ENCODE measurements at regions not wholly inside any gene's neighbourhood (a gene's known extent, or its start where the extent isn't known, plus 50 kb on each side); places are given as distances from the start of the nearest gene placed in this dataset.
"Not testable (repeated sequence)": the region's sequence is repeated elsewhere in the genome, so short reads cannot be mapped to it uniquely, and the experiment has no call there.

DNA sequence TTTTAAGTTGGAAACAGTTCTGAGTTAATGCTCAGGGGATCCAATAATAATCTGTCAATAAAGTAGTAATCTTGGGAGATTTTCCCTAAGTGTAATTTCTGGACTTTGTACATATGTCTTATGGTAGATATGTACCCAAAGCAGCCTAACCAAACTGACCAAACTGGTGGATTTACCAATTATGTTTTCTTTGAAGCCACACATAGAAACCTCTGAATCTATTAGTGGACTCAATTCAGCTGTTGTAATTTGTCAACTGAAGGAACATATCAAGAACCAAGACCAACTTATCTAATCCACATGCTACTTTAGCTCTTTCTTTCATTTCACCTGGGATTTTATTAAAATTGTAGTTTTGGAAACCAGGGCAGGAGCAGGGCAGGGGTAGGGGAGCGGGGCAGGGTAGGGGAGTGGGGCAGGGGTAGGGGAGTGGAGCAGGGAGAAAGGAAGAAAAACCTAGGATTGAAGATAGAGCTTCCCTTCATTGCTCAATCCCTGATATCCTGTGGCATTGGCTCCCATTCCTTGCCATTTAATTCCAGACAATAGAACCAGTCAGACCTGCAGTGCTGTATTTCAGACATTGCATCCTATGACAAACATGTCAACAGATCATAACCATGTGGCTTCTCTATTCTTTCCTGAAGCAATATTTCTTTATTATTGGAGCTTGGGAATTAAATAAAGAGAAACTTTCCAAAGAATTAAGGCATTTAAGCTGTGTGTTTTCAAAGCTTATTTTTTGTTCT lies 101.8 kb downstream of the NFKBIZ start:
- DNase-seq, result no peak

DNA sequence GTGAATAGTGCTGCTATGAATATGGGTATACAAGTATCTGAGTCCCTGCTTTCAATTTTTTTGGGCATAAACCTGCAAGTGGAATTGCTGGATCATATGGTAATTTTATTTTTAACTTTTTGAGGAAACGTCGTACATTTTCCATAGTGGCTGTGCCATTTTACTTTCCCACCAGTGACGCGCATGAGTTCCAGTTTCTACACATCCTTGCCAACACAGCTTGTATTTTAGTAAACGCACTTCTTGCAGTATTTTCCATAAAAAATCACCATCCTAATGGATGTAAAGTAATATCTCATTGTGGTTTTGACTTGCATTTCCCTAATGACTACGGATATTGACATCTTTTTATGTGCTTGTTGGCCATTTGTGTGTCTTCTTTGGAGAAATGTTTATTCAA lies 105.0 kb downstream of the NFKBIZ start:
- DNase-seq, result no peak

DNA sequence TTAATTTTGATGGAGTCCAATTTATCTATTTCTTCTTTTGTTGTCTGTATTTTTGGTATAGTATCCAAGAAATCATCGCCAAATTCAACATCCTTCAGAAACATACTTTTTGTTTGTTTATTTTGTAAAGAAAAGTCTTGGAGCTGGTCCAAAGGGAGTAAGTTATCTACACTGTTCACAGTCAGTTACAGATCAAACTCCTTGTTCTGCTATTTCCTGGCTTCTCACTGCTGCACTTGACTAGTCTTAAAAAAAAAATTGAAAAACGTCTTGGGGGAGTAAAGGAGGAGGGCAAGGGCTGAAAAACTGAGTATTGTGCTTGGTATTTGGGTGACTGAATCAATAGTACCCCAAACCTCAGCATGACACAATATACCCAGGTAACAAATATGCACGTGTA lies 105.6 kb downstream of the NFKBIZ start:
- DNase-seq, result no peak

DNA sequence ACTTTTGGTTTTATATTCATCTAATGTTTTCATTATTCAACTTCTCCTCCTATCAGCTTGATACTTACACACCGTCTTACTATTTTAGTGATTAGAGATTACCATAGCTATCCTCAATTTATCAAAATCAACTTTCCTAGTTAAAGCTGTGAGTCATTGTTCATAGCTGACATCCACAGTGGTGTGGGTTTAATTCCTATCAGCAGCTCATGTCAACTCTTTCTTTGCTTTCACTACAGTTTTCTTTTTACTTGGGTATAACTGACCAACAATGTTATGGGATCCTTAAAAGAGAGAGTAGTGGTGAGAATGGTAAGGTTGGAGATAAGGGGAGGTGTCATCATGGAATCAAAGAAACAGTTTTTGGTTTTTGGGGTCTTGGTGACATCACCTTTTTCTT lies 112.7 kb downstream of the NFKBIZ start:
- DNase-seq, result no peak

DNA sequence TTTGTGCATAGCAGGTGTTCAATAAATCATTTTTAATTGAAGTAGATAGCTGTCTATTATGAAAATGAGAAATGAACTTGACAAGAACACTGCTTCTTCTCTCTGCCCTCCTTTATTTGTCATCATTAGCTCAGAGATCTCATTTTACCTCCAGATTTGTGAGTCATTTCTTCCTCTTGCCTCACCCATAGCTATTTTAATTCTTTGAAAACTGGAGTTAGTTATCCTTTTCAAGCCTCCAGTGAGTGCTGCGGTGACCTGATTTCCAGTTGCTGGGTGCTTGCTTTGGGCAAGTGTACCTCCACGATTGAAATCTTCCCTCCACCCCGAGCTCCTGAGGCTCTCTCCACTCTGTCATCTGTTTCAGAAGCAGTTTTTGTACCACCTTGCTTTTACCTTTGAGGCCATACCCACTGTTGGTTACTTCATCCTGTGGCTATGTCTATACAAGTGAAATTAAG lies 114.6 kb downstream of the NFKBIZ start:
- DNase-seq, result no peak

DNA sequence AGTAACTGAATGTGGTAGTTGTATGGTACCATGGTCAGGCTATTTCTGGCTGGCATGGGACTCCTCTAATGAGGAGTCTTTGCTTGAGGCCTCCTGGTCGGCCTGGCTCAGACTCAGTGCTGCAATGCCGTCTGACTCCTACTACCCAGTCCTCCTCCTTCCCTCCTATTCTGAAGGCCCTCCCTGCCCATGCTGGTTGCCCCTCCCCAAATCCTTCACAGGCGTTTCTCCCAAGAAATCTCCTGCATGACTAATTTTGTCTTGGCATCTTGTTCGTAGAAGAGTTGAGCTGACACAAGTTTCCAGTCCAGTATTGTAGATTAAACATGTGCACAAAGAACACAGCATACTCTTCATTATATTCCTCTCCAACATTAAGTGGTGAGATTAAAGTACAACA lies 115.5 kb downstream of the NFKBIZ start:
- DNase-seq, result no peak

DNA sequence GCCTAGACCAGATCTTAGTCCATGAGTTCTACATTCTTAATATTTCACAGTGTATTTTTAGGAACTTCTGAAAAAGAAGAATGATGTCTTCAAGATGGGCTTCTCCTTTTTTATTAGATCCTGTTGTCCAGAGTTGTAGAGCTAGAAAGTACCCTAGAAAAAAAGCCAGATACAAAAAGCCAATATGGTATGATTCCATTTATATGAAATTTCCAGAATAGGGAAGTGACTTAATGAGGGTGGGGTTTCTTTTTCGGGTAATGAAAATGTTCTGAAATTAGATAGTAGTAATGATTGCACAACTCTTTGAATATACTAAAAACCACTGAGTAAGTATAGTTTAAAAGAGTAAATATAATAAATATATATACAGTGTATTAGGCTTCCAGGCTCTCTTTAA lies 116.9 kb downstream of the NFKBIZ start:
- DNase-seq, result no peak

DNA sequence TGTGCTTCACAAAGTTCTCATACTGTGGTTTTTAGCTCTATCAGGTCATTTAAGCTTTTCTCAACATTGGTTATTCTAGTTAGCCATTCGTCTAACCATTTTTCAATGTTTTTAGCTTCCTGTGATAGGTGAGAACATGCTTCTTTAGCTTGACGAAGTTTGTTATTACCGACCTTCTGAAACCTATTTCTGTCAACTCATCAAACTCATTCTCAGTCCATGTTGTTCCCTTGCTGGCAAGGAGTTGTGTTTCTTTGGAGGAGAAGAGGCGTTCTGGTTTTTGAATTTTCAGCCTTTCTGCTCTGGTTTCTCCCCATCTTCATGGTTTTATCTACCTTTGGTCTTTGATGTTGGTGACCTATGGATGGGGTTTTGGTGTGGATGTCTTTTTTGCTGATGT lies 120.9 kb downstream of the NFKBIZ start:
- no peak for DNase-seq

DNA sequence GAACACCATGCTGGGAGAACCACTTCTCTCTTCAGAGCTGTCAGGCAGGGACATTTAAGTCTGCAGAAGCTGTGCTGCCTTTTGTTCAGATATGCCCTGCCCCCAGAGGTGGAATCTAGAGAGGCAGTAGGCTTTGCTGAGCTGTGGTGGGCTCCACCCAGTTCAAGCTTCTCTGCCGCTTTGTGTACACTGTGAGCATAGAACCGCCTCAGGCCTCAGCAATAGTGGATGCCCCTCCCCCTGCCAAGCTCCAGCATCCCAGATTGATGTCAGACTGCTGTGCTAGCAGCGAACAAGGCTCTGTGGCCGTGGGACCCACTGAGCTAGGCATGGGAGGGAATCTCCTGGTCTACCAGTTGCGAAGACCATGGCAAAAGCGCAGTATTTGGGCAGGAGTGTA lies 121.6 kb downstream of the NFKBIZ start:
- DNase-seq, result no peak

DNA sequence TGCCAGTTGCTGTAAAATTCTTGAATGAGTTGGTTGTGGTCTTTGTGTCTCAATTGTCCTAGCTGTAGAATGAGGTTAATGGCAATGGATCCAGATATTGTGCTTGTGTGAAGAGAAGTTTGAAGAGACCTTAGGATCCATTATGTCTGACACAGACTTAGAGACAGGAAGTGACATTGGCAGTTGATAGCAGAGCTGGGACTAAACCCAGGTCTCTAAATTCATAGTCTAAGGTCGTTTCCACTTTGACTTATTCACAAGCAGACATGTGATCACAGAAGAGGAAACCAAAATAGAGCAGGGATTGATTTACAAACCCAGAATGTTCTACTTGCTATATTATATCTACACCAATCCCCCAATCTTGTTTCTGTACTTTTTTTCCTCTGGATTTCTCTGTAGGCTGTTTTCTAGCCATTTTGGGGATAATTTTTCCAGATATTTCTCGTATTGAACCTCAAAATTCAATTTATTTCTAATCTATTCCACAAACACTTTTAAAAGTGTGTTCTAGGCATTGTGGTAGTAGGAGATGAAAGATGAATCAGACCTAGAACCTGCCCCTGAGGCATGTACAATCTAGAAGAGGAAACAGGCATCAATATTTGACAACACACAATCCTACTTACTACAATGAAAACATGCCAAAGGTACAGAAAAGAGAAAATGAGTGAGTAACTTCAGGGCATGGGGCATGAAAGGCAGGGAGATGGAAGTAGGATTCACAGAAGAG lies 123.3 kb downstream of the NFKBIZ start:
- DNase-seq, result no peak

DNA sequence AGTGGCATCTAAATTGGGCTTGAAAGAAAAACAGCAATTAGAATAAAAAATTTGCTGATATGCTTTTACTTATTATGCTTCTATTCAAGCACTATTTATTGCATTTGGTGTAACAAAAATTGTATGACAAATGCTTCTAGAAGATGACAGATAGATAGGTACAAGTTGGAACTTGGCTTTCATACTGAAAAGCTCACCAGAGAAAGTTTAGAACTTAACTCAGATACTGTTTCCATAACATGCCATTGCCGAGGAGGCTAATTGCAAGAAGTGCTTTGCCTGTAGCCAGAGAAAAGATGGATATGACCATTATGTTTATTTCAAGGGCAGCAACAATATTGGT lies 123.8 kb downstream of the NFKBIZ start:
- no peak for DNase-seq

DNA sequence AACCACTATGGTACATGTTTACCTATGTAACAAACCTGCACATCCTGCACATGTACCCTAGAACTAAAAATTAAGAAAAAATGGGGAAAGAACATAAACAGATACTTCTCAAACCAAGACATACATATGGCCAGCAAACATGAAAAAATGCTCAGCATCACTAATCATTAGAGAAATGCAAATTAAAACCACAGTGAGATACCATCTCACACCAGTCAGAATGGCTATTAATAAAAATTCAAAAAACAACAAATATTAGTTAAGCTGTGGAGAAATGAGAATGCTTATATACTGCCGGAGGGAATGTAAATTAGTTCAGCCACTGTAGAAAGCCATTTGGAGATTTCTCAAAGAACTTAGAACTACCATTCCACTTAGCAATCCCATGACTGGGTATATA lies 126.1 kb downstream of the NFKBIZ start:
- DNase-seq, result not testable (repeated sequence)

DNA sequence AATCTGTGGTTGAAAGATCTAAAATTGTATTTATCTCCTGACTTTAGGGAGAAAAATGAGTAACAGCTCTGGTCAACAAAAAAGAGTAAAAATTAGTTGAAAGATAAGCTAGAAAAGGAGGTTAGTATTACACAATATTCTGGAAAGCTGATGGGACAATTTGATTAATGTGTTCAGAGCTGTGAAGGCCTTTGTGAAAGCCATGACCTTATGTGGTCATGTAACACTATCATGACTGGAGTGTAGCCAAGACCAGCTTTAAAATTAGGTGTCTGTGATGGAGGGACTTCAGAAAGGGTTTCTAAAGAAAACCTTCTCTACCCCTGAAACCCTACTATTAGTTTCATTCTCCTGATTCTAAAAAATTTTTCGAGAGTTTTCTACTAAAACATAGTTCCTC lies 127.2 kb downstream of the NFKBIZ start:
- DNase-seq, result no peak

DNA sequence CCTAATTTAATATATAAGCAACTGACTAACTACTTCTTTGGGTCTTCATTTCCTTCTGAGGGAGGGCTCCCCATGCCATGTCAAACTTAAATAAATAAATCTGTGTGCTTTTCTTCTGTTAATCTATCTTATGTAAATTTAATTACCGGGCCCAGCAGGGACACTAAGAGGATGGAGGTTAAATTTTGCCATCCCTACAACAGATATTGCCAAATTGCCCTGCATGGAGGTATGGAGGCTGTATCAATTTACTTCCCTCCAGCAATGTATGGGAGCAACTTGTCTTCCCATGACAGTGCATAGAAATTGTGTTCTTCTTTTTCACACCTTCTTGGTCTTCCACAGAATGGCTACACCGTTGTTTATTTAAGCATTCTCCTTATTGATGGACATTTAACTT lies 129.0 kb downstream of the NFKBIZ start:
- no peak for DNase-seq

DNA sequence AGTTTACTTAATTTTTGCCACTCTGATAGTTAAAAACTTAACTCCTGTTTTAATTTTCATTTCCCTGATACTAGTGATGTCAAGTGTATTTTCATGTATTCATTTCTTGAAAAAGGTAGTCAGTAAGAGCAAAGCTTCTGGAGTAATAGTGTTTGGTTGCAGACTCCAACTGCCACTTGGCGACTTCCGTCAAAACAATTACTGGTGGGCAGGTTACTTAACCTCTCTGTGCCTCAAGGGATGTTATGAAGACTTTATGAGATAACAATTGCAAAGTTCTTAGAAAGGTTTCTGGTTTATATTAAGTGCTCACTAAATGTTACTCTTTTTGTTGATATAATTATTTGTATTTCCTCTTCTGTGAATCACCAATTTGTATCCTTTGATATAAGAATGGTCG lies 129.7 kb downstream of the NFKBIZ start:
- no peak for DNase-seq

DNA sequence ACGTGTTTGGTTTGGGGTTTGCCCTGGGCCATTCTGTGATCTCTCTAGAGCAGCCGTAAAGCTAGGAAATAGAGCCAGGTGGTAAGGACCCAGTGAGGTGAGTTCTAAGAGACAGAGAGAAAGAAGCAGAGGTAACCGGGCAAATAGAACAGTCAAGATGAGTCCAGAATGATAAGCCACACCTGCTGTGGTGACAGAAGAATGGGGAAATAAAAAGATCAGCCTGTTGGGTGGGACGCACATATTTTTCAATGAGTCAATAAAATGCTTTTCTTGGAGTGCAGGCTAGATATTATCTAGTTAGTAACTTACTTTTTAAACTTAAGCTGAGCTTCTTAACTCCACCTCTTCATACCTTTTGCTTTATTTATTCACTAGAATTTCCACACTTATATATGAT lies 135.0 kb downstream of the NFKBIZ start:
- DNase-seq, result no peak

DNA sequence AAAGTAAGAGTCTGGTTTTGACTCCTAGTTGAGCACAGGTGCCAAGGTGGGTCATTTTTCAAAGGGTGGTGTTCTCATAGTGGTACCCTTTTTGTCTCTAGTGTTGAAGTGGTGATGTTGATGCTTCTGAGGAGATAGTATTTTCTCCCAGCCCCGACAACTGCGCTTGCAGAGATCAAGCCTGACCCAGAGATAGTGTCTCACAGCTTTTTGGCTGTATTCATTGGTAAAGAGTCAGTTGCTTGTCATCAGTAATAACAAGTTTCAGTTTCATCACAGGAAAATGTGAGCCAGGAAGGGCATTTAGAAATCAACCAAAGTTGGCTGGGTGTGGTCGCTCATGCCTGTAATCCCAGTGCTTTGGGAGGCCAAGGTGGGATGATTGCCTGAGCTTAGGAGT lies 139.3 kb downstream of the NFKBIZ start:
- DNase-seq, result no peak

DNA sequence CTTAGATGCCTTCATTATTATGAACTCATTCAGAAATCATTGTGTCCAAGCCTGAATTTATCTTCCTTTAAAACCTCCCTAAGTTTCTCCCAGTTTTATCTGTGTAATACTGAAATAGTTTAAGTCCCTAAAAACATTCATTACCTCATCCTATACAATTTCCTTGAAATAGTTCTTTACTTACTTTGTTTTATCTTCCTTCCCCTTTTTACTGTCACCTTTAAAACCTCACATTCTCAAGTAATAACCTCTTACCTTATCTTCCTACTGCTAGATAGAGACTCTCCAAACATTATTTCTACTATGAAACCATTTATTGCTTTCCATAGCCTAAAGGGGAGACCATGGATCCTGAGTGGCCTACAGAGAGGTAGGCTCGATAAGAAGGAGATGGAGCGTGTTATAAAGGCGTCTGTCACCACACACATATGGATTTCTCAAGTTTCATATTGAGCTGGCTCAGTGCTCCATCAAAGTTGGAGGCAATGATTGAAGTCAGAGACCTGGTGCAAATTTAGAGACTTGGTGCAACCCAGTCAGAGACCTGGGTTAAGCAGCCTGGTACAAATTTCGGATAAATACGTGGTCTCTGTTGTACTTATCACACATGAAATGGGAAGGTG lies 140.4 kb downstream of the NFKBIZ start:
- DNase-seq, result no peak

DNA sequence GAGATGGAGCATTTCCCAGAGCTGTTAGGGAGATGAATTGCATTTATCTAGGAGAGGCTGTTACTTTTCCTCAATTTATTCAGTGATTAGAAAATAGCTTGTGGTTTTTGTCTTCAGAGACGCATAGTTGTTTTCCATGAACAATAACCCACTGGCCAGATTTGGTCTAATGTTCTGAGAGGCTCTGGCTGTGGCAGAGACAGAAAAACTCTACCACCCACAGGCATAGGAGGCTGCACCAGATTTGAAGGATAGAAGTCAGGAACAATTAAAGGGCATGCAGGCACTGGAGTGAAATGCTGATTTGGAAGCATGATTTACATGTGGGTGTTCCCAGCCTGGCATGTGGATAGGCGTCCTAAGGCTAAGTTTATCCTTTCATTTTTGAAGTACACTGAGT lies 143.5 kb downstream of the NFKBIZ start:
- DNase-seq, result no peak

DNA sequence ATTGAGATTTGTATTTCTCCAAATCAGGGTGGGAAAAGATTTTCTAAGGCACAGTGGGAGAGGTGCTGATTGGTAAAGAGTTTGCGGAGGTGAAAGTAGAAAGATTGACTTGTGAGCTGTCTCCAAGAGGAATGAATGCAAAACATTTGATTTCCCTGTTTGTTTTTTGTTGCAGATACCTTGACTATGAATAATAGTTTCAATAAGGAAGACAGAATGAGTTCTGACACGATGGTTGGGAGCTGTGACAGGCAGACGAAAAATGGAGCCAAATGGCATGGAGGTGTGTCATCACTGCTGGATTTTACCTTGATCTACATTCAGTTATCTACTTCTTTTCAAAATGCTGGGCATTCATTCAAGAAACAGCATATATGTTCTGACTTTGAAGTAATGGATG lies 145.1 kb downstream of the NFKBIZ start:
- DNase-seq, result no peak

DNA sequence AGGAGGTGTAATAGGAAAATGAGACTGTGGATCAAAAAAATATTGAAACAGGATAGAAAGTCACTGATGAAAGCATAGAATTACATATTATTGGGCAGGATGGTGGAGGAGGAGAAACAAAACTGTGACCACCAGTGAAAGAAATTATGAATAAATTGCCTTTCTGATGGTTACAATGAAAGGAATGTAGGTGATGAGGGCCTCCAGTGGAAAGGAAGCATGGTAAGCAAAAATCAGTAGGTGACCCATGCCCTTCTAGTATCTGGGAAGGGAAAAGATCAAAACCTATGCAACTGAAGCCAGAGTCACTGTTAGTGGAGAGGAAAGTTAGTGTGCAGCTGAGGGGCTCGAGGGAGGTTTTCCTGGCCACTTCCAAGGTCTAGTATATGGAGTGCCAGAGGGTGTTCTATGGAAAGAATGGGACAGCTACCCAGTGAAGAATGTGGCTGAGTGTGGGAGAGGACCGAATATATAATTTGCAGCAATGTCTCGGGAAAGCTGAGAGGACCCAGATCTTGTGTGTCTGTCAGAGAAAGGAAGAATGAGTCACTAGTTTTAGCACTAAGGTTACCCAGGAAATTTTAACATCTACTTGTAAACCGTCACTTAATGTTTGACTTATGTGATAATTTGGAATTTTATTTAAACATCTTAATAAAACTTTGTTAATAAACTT lies 146.2 kb downstream of the NFKBIZ start:
- no peak for DNase-seq

DNA sequence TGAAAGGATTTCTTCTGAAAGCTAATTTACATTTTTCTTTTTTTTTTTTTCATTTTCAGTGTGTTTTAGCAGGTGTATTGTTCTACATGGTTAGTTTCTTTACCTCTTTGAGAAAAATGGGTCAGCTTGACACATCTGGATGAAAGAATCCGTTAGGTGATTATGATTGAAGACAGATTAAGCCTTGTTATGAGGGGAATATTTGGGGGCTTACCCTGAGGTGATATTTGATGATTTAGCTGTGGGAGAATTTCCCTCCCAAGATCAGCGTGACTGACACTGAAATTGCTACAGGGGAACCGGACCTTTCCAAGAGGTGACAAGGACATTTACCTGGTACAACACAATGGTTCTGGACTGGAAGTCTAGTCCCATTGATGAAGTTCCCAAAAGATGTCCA lies 147.5 kb downstream of the NFKBIZ start:
- DNase-seq, result no peak

DNA sequence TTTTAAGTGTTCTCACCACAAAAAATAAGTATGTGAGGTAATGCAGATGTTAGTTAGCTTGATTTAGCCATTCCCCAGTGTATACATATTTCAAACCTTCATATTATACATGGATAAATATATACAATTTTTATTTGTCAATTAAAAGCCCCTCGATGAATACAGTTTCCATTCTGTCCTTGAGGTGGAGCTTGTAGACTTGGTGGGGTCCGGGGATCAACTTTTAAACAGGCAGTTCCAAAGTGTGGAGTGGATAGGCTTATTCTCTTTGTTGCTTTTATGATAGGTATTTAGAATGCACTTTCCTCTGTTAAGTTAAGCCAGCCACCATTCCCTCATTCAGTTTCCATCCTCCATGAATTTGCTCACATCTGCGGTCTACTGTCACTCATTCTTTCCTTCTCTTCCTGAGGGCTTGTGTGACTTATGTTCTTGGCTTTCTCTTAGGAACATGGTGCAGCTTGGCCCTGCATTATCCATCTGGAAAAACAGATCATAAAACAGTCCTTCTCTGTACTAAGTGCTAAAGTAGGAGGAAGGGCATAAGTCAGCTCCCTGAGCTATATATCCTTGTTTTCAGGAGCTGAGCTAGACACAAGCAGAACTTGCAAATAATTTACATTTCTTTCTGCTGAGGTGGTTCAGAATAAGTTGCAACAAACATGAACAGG lies 149.1 kb downstream of the NFKBIZ start:
- no peak for DNase-seq
